Uterus (tissue), 2 donors: ENCODE measurements at regions not wholly inside any gene's neighbourhood (a gene's known extent, or its start where the extent isn't known, plus 50 kb on each side); places are given as distances from the start of the nearest gene placed in this dataset.

Experiments
- CTCF ChIP-seq, 4 experiments: fragments of 200-600 bp in 2 of 4; fragments of 450-650 bp in 2 of 4; sonication (generic) in 2 of 4; IDR thresholded peaks; one replicate each; pipeline ENCODE4 v1.5.1; 2016 to 2019; ENCODE audit warnings: antibody characterized with exemption in 4 of 4, mild to moderate bottlenecking in 2 of 4, moderate library complexity in 1 of 4
- POLR2A ChIP-seq, 2 donors: fragments of 450-650 bp; IDR thresholded peaks; one replicate each; pipeline ENCODE4 v1.6.1; 2016; ENCODE audit warnings: antibody characterized with exemption in 2 of 2, mild to moderate bottlenecking in 1 of 2, moderate library complexity in 1 of 2

GRCh38 chr4:14560577-14560976, 441.7 kb upstream of the CPEB2 start:
- TF ChIP-seq CTCF (IDR thresholded peaks at IDR 0.05) (no peak), POLR2A (IDR thresholded peaks at IDR 0.05) (no peak)
